Stimulated activated CD4-positive, alpha-beta T cell treated with anti-CD3 and anti-CD28 coated beads, Interleukin-12 subunit alpha, Interleukin-12 subunit beta, amount 100 ng/mL, for 24 hours (primary cell): ENCODE measurements at regions not wholly inside any gene's neighbourhood (a gene's known extent, or its start where the extent isn't known, plus 50 kb on each side); places are given as distances from the start of the nearest gene placed in this dataset.
"Not testable (repeated sequence)": the region's sequence is repeated elsewhere in the genome, so short reads cannot be mapped to it uniquely, and the experiment has no call there.

ENCODE experiments used
- DNase-seq, 2 experiments: peaks; one replicate each; pipeline ENCODE4 v3.0.0-alpha.2; 2020; ENCODE audit warnings: low read depth in 2 of 2

DNA sequence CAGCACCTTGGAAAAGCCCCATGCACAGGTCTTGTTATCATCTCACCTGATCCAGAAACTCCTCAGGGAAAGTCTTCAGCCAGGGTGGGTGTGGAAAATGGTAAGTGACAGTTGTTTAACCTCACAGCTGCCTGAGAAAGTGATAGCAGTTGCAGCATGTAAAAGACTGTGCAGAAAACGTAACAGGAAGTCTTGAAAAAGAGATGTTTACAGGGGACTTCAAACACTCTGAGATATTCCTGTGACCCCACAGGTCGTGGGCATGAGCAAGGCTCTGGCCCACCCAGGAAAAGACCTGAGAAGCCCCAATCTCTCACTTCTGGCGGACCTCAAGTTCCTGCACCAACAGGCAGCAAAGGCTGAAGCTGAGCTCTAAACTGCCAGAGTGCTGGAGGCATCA lies 826.9 kb downstream of the UQCRFS1 start:
- no peak for DNase-seq

GRCh38 chr19:28377077-28377476 lies 835.9 kb downstream of the UQCRFS1 start:
- DNase-seq = no peak

GRCh38 chr19:28374971-28375370 lies 838.0 kb downstream of the UQCRFS1 start:
- no peak for DNase-seq

DNA sequence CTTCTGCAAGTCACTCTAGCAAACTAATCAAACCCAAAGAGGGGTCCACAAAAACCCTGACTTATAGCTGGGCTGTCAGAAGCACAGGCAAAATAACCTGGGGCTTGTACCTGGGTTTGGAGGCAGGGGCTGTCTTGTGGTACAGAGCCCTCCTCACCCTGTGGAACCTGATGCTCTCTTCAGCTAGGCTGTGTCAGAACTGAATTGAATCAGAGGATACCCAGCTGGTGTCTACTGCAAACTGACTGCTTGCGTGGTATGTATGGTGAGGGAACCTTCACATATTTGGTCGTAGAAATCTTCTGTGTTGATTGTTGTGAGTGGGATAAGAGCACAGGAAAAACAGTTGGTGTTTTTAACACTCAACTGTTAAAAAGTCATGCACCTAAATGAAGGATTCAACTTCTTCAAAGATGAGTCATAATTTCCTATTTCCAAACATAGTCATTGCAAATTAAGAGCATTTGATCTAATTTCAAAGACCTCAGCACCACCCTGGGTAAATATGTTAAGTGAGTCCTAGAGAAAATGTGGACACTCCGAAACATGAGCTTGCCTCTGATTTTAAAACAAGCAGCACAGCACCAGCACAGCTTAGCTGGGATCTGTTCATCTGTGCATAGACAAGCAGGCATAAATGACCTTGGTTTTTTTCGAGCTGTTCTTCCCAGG lies 840.2 kb downstream of the UQCRFS1 start:
- no peak for DNase-seq

GRCh38 chr19:28367146-28367545 lies 845.8 kb downstream of the UQCRFS1 start:
- no peak for DNase-seq

GRCh38 chr19:28363254-28363653 lies 849.7 kb downstream of the UQCRFS1 start:
- no peak for DNase-seq

GRCh38 chr19:28359431-28360414 lies 853.2 kb downstream of the UQCRFS1 start:
- no peak for DNase-seq

DNA sequence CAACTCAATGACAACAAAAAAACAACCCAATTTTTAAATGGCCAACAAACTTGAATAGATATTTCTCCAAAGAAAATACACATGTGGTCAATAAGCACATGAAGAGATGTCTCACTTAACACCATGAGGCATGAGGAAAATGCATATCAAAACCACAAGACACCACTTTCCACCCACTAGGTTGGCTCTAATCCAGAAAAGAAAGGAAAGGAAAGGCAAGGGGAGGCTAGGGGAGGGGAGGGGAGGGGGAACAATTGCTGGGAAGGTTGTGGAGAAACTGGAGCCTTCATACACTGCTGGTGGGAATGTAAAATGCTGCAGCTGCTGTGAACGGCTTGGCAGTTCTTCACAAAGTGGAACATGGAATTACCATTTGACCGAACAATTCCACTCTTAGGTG lies 854.3 kb downstream of the UQCRFS1 start:
- no peak for DNase-seq

GRCh38 chr19:28351761-28352160 lies 861.2 kb downstream of the UQCRFS1 start:
- DNase-seq = no peak

DNA sequence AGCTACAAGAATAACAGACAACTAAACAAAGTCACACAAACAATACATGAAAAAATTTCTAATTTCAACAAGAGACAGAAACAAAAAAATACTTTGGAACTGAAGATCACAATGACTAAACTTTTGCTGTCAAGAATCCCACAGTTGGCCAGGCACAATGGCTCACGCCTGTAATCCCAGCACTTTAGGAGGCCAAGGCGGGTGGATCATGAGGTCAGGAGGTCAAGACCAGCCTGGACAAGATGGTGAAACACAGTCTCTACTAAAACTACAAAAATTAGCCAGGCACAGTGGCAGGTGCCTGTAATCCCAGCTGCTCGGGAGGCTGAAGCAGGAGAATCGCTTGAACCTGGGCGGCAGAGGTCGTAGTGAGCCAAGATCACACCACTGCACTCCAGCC lies 861.6 kb downstream of the UQCRFS1 start:
- DNase-seq = not testable (repeated sequence)

GRCh38 chr19:28350673-28351072 lies 862.3 kb downstream of the UQCRFS1 start:
- DNase-seq = no peak

GRCh38 chr19:28350037-28350436 lies 862.9 kb downstream of the UQCRFS1 start:
- no peak for DNase-seq

GRCh38 chr19:28349604-28350003 lies 863.3 kb downstream of the UQCRFS1 start:
- DNase-seq = no peak

GRCh38 chr19:28345811-28346210 lies 867.1 kb downstream of the UQCRFS1 start:
- no peak for DNase-seq

GRCh38 chr19:28341810-28342350 lies 871.1 kb downstream of the UQCRFS1 start:
- DNase-seq = no peak

DNA sequence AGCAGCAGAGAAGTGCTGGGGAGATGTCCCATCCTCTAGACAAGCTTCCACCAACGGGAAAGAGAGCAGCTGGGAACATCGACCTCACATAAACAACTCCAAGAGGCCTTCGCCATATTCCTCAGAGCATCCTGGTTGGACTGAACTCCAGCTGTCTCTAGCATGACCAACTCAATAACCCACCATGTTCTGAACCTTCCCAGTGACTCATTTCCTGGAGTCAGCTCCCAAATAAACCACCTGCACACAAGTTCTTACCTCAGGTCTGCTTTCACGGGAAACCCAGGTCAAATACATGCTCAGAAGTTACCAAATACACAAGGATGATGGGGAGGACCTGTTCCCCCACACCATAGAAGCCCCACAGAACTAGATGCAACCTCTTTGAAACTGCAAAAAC lies 878.5 kb downstream of the UQCRFS1 start:
- DNase-seq = no peak

DNA sequence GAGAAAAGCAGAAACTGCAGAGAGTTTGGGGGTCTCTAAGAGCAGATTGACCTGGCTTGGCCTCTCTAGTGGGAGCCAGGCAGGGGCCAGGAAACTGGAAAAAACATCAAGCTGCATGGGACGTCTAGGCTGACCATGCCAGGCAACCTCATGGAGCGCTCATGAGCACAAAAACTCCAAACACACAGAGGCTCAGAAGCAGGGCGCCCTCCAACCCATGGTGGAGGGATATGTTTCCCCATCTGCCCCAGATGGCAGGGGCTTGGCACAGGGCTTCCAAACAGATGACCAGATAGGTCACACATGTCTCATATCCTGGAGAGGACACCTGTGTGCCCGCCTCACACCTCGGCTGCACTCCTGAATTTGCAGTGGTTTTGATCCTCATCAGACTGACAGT lies 879.0 kb downstream of the UQCRFS1 start:
- DNase-seq = no peak

DNA sequence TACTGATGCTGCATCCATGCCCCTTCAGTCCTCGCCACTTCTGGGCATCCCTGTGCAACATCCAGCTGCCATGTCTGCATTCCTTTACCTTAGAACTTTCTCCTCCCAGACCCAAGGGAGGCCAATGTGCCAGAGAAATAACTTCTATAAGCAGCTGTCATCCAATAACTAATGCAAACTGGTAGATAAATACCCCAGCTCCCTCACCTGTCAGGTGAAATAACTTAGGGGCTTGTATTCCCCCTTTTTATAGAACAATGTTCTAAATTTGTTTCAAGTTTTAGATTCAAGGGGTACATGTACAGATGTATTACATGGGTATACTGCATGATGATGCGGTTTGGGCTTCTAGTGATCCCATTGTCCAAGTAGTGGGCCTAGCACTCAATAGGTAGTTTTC lies 880.1 kb downstream of the UQCRFS1 start:
- no peak for DNase-seq

- no peak for DNase-seq
Observed at GRCh38 chr19:28332351-28332750, 880.6 kb downstream of the UQCRFS1 start.

GRCh38 chr19:28331596-28331995 lies 881.4 kb downstream of the UQCRFS1 start:
- DNase-seq = no peak

GRCh38 chr19:28330831-28331230 lies 882.1 kb downstream of the UQCRFS1 start:
- DNase-seq = no peak

DNA sequence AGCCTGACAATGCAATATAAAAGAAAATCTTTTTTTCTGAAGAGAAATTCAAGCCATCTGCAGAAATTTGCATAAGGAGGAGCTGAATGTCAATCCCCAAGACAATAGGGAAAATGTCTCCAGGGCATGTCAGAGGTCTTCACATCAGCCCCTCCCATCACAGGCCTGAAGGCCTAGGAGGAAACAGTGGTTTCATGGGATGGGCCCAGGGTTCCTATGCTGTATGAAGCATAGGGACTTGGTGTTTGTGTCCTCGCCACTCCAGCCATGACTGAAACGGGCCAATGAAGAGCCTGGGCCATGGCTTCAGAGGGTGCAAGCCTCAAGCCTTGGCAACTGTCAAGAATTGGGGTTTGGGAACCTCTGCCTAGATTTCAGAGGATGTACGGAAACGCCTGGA lies 883.5 kb downstream of the UQCRFS1 start:
- no peak for DNase-seq

DNA sequence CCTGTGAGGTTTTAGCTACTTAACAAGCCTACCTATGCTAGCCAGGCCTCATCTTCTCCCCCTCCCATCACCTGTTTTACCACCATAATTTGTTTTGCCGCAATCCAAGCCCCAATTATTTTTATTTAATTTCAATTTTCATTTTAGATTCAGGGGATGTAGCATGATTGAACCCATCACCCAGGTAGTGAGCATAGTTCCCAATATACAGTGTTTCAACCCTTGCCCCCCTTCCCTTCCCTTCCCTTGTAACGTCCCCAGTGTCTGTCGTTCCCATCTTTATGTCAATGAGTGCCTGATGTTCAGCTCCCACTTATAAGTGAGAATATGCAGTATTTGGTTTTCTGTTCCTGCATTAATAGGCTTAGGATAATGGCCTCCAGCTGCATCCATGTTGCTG lies 885.0 kb downstream of the UQCRFS1 start:
- DNase-seq = no peak
